OCI-LY7 (cell line): ENCODE measurements at regions not wholly inside any gene's neighbourhood (a gene's known extent, or its start where the extent isn't known, plus 50 kb on each side); places are given as distances from the start of the nearest gene placed in this dataset.

ENCODE experiments used
- EZH2phosphoT487 ChIP-seq: fragments of 200-600 bp; sonication (generic); IDR thresholded peaks from 2 replicates; pipeline ENCODE4 v1.6.1; 2018; ENCODE audit warnings: low read depth, borderline replicate concordance, mild to moderate bottlenecking, mixed run types, antibody characterized with exemption, low read length, moderate library complexity, mixed read lengths
- TF ChIP-seq, protein P1 (sequence below): fragments of 200-600 bp; sonication (generic); conservative IDR thresholded peaks from 2 replicates; pipeline ENCODE4 v1.5.1; 2014; ENCODE audit warnings: mild to moderate bottlenecking, antibody characterized with exemption, low read length, moderate library complexity, mixed read lengths

DNA sequence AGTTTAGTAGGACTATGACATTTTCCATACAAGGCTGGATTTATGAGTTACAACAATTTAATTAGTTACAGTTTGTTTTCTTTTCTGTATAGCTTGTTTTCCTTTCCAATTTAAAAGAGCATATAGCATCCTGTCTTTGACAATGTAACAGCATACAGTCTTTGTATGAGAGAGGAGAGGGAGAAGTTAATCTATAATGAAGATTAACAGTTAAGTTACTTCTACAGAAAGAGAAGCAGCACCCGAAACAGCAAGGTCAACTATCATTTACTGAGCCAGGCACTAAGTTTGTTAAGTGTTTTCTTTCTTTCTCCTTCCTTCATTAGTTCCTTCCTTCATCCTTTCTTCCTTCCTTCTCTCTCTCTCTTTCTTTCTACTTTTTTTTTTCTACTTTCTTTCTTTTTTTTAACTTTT is 52.3 kb upstream of the RAB4A start:
- TF ChIP-seq, protein P1, sequence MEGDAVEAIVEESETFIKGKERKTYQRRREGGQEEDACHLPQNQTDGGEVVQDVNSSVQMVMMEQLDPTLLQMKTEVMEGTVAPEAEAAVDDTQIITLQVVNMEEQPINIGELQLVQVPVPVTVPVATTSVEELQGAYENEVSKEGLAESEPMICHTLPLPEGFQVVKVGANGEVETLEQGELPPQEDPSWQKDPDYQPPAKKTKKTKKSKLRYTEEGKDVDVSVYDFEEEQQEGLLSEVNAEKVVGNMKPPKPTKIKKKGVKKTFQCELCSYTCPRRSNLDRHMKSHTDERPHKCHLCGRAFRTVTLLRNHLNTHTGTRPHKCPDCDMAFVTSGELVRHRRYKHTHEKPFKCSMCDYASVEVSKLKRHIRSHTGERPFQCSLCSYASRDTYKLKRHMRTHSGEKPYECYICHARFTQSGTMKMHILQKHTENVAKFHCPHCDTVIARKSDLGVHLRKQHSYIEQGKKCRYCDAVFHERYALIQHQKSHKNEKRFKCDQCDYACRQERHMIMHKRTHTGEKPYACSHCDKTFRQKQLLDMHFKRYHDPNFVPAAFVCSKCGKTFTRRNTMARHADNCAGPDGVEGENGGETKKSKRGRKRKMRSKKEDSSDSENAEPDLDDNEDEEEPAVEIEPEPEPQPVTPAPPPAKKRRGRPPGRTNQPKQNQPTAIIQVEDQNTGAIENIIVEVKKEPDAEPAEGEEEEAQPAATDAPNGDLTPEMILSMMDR = no peak
- no peak for TF ChIP-seq EZH2phosphoT487
